GM12878 (cell line): ENCODE measurements at regions not wholly inside any gene's neighbourhood (a gene's known extent, or its start where the extent isn't known, plus 50 kb on each side); places are given as distances from the start of the nearest gene placed in this dataset.

Experiments used
- ATAC-seq: fragments of 200-7000 bp; cut with Tn5 transposase; 3 replicates; pipeline ENCODE4 v1.9.1; 2020; ENCODE audit warnings: mild to moderate bottlenecking, moderate library complexity
- BruUV-seq: library from RNA; stranded (reverse); fragments of 400-500 nt; replicated peaks from 2 replicates; lab custom pipeline; 2021; lab: Mats Ljungman, UMichigan
- CTCF ChIA-PET: fragments of 300-600 bp; sonication (Branson Sonifier 250); formaldehyde crosslinking; extraction: SDS; loops from one replicate; lab custom pipeline; 2021; ENCODE audit warnings: inconsistent platforms; lab: Yijun Ruan, JAX
- POLR2A ChIA-PET: fragments of 350-600 bp; formaldehyde crosslinking; extraction: SDS; loops from one replicate; lab custom pipeline; 2021; ENCODE audit warnings: inconsistent platforms; lab: Charles Lee
- RAD21 ChIA-PET: fragments of 300-600 bp; sonication (Branson Sonifier 250); formaldehyde crosslinking; loops from one replicate; lab custom pipeline; 2023; ENCODE audit warnings: antibody characterized with exemption; ENCODE audit not compliant: unreplicated experiment; lab: Charles Lee
- SMC1A ChIA-PET: fragments of 300-600 bp; sonication (Branson Sonifier 250); formaldehyde crosslinking; loops from one replicate; lab custom pipeline; 2023; ENCODE audit not compliant: unreplicated experiment, uncharacterized antibody; lab: Charles Lee
- DNase-seq: peaks from one replicate; pipeline ENCODE4 v3.0.0-alpha.2; 2011; ENCODE audit warnings: low read depth, low spot score
- FAIRE-seq: peaks from 3 replicates; lab custom pipeline; 2011; peaks lifted over from hg19 to GRCh38; lab: Jason Lieb, UNC
- H2AFZ ChIP-seq: 2 replicates; pipeline ENCODE4 v1.6.0; 2011; ENCODE audit warnings: low read depth, low read length, control low read depth; ENCODE audit not compliant: control insufficient read depth
- H3K27ac ChIP-seq: 2 replicates; pipeline ENCODE4 v1.5.1; 2011; ENCODE audit warnings: control low read depth; ENCODE audit not compliant: control insufficient read depth, insufficient read depth
- H3K27me3 ChIP-seq, 2 experiments: replicated peaks in 1 of 2; 2 replicates each; pipeline versions ENCODE4 v1.6.0 to v1.6.1; 2011; ENCODE audit warnings: low read length in 1 of 2; ENCODE audit not compliant: control insufficient read depth in 2 of 2, insufficient read depth in 2 of 2
- H3K36me3 ChIP-seq, 2 experiments: 2 replicates each; pipeline ENCODE4 v1.5.1; 2011; ENCODE audit warnings: low read length in 1 of 2; ENCODE audit not compliant: control insufficient read depth in 2 of 2, insufficient read depth in 2 of 2
- H3K4me1 ChIP-seq: 2 replicates; pipeline ENCODE4 v1.6.1; 2011; ENCODE audit warnings: mild to moderate bottlenecking, low read length, moderate library complexity, mixed read lengths; ENCODE audit not compliant: control insufficient read depth, insufficient read depth
- H3K4me2 ChIP-seq: 2 replicates; pipeline ENCODE4 v1.6.0; 2011; ENCODE audit warnings: control low read depth; ENCODE audit not compliant: control insufficient read depth, insufficient read depth
- H3K4me3 ChIP-seq: fragments of 200-600 bp; sonication (generic); 2 replicates; pipeline ENCODE4 v1.5.1; 2016
- H3K79me2 ChIP-seq: 2 replicates; pipeline ENCODE4 v1.6.0; 2011; ENCODE audit warnings: low read length; ENCODE audit not compliant: control insufficient read depth, insufficient read depth
- H3K9ac ChIP-seq: 2 replicates; pipeline ENCODE4 v1.8.0; 2011; ENCODE audit warnings: low read length, control low read depth, mixed read lengths; ENCODE audit not compliant: control insufficient read depth, insufficient read depth
- H3K9me3 ChIP-seq: replicated peaks from 3 replicates; pipeline ENCODE4 v1.5.1; 2011; ENCODE audit warnings: mild to moderate bottlenecking, low read length; ENCODE audit not compliant: control insufficient read depth, insufficient read depth
- H4K20me1 ChIP-seq: 2 replicates; pipeline ENCODE4 v1.6.0; 2011; ENCODE audit not compliant: control insufficient read depth, insufficient read depth
- IRF5 ChIP-seq: fragments of 450-650 bp; IDR thresholded peaks from 2 replicates; pipeline ENCODE4 v1.6.1; 2017; ENCODE audit warnings: borderline replicate concordance
- NR2C1 ChIP-seq: fragments of 450-650 bp; IDR thresholded peaks from 2 replicates; pipeline ENCODE4 v1.6.1; 2017; ENCODE audit warnings: antibody characterized with exemption, mild to moderate bottlenecking, moderate library complexity
- STAT1 ChIP-seq: fragments of 450-650 bp; conservative IDR thresholded peaks from 2 replicates; pipeline ENCODE4 v1.6.1; 2014; ENCODE audit warnings: antibody characterized with exemption, mild to moderate bottlenecking
- USF2 ChIP-seq: IDR thresholded peaks from 2 replicates; pipeline ENCODE4 v1.6.1; 2011; ENCODE audit warnings: low read depth, low read length, improper control_type of control experiment, borderline replicate concordance
- ZZZ3 ChIP-seq: IDR thresholded peaks from 2 replicates; pipeline ENCODE4 v1.6.1; 2011; ENCODE audit warnings: low read depth; ENCODE audit not compliant: control insufficient read depth, insufficient read length
- WGBS: methylation state at CpG from one replicate; pipeline ENCODE4 v1.1.6; 2016; ENCODE audit warnings: low lambda C conversion rate; ENCODE audit not compliant: insufficient replicate concordance, insufficient coverage; ENCODE audit errors: missing lambda C conversion rate; 5-methylcytosine and 5-hydroxymethylcytosine counted together
- in situ Hi-C: fragments of 300-500 bp; cut with MboI; formaldehyde crosslinking; loops from 9 replicates; pipeline ENCODE4 v1.14.3; 2018; ENCODE audit warnings: mixed read lengths
- intact Hi-C: fragments of 100-400 bp; cut with micrococcal nuclease; formaldehyde crosslinking; loops from one replicate; pipeline ENCODE4 v1.14.2; 2022; ENCODE audit not compliant: unreplicated experiment

- Histone ChIP-seq H3K27me3 (no peaks in the 10 kb centered on the region; a peak in 1 of 4 replicates), H4K20me1 (no peaks in the 10 kb centered on the region; the same call in 1 of the 2 replicates), H3K36me3 (no peaks in the 10 kb centered on the region), H3K4me1 (no peaks in the 10 kb centered on the region), H3K9ac (no peak overlapping the region), H3K9me3 (no peaks in the 10 kb centered on the region), H3K4me3 (no peak overlapping the region), H3K79me2 (no peaks in the 10 kb centered on the region), H3K4me2 (no peak overlapping the region), H3K27ac (no peak overlapping the region), H2AFZ (no peak overlapping the region)
- TF ChIP-seq ZZZ3 (no peak), IRF5 (no peak), USF2 (no peak), STAT1 (no peak), NR2C1 (no peak)
- CTCF ChIA-PET, result no interaction called here
- POLR2A ChIA-PET, result no interaction called here
- RAD21 ChIA-PET, result no interaction called here
- 21% methylated on average over 2 of the region's 2 CpGs for WGBS
- in situ Hi-C loops, result no loop called here
- intact Hi-C loops, result loop anchor here (10.0 kb wide), 1 partner anchor 120 kb away; no protein-coding TSS in a partner anchor
- no peak for DNase-seq
- no peak for ATAC-seq
- SMC1A ChIA-PET, result no interaction called here
- BruUV-seq, result no TSS peak
- FAIRE-seq, result no peak
Observed at GRCh38 chr1:115475252-115475651, 137.2 kb upstream of the NGF start.
